GM12874 (cell line): ENCODE measurements at regions not wholly inside any gene's neighbourhood (a gene's known extent, or its start where the extent isn't known, plus 50 kb on each side); places are given as distances from the start of the nearest gene placed in this dataset.

ENCODE experiments used
- CTCF ChIP-seq: IDR thresholded peaks from 2 replicates; pipeline ENCODE4 v1.5.1; 2011; ENCODE audit warnings: low read depth, mild to moderate bottlenecking, control low read depth, low read length, moderate library complexity; ENCODE audit not compliant: insufficient read depth

GRCh38 chr4:96343836-96344235, 503.9 kb downstream of the PDHA2 start:
- no peak for TF ChIP-seq CTCF

GRCh38 chr4:96347582-96347981, 507.7 kb downstream of the PDHA2 start:
- TF ChIP-seq CTCF: no peak

GRCh38 chr4:96352051-96352517, 512.2 kb downstream of the PDHA2 start:
- peak; percentile 25; the same call in 1 of the 2 replicates for TF ChIP-seq CTCF

- no peak for TF ChIP-seq CTCF
Observed at GRCh38 chr4:96354036-96354712, 514.3 kb downstream of the PDHA2 start.

GRCh38 chr4:96355414-96355813, 515.5 kb downstream of the PDHA2 start:
- no peak for TF ChIP-seq CTCF

- TF ChIP-seq CTCF: no peak
Observed at GRCh38 chr4:96356591-96357370, 516.9 kb downstream of the PDHA2 start.

GRCh38 chr4:96366632-96367031, 526.7 kb downstream of the PDHA2 start:
- TF ChIP-seq CTCF: no peak
